CD14-positive monocyte (primary cell): ENCODE measurements at regions not wholly inside any gene's neighbourhood (a gene's known extent, or its start where the extent isn't known, plus 50 kb on each side); places are given as distances from the start of the nearest gene placed in this dataset.

Experiments
- DNase-seq, 3 donors: peaks; one replicate each; pipeline ENCODE4 v3.0.0-alpha.2; 2011 to 2022
- H2AFZ ChIP-seq: 2 replicates; pipeline ENCODE4 v1.6.0; 2012; ENCODE audit warnings: mild to moderate bottlenecking, low read depth, low read length, inconsistent platforms; ENCODE audit not compliant: insufficient read depth, poor library complexity, severe bottlenecking
- H3K27ac ChIP-seq, 2 donors: 1 replicate in 1 of 2; 2 replicates in 1 of 2; pipeline ENCODE4 v1.5.1; 2012 to 2013; ENCODE audit warnings: low read length in 2 of 2, control low read depth in 1 of 2, inconsistent platforms in 1 of 2, low read depth in 1 of 2, mild to moderate bottlenecking in 1 of 2
- H3K27me3 ChIP-seq, 2 donors: one replicate each; pipeline versions ENCODE4 v1.6.0 to v1.6.1; 2011 to 2013; ENCODE audit warnings: low read length in 2 of 2; ENCODE audit not compliant: control insufficient read depth in 2 of 2, insufficient read depth in 2 of 2
- H3K36me3 ChIP-seq, 2 donors: replicated peaks in 1 of 2; 1 replicate in 1 of 2; 2 replicates in 1 of 2; pipeline versions ENCODE4 v1.5.1 to v1.6.1; 2012 to 2013; ENCODE audit warnings: low read length in 2 of 2, control low read depth in 1 of 2, inconsistent platforms in 1 of 2, mild to moderate bottlenecking in 1 of 2; ENCODE audit not compliant: insufficient read depth in 2 of 2, control insufficient read depth in 1 of 2
- H3K4me1 ChIP-seq, 2 donors: 1 replicate in 1 of 2; 2 replicates in 1 of 2; pipeline versions ENCODE4 v1.5.1 to v1.6.1; 2012 to 2013; ENCODE audit warnings: low read length in 2 of 2, control low read depth in 1 of 2, inconsistent platforms in 1 of 2, mild to moderate bottlenecking in 1 of 2, moderate library complexity in 1 of 2; ENCODE audit not compliant: insufficient read depth in 2 of 2, control insufficient read depth in 1 of 2
- H3K4me2 ChIP-seq: replicated peaks from 2 replicates; pipeline ENCODE3; 2012; ENCODE audit warnings: low read length, moderate library complexity, mild to moderate bottlenecking; ENCODE audit not compliant: poor library complexity, severe bottlenecking; ENCODE audit errors: extremely low read depth
- H3K4me3 ChIP-seq, 3 experiments: fragments of 200-600 bp in 1 of 3; sonication (generic) in 1 of 3; replicated peaks in 1 of 3; 1 replicate in 2 of 3; 2 replicates in 1 of 3; pipeline ENCODE4 v1.5.1; 2011 to 2013; ENCODE audit warnings: low read length in 3 of 3, mild to moderate bottlenecking in 3 of 3, control low read depth in 2 of 3, low read depth in 2 of 3, inconsistent platforms in 1 of 3, moderate library complexity in 1 of 3
- H3K79me2 ChIP-seq: 2 replicates; pipeline ENCODE4 v1.6.0; 2012; ENCODE audit warnings: mild to moderate bottlenecking, control low read depth, inconsistent platforms, low read length, moderate library complexity; ENCODE audit not compliant: insufficient read depth
- H3K9ac ChIP-seq: 2 replicates; pipeline ENCODE4 v1.6.0; 2017; ENCODE audit warnings: low read length, mild to moderate bottlenecking; ENCODE audit not compliant: insufficient read depth, poor library complexity, severe bottlenecking
- H3K9me3 ChIP-seq, 2 donors: replicated peaks in 1 of 2; 1 replicate in 1 of 2; 2 replicates in 1 of 2; pipeline versions ENCODE4 v1.5.1 to v1.6.1; 2012 to 2013; ENCODE audit warnings: low read length in 2 of 2, control low read depth in 1 of 2; ENCODE audit not compliant: control insufficient read depth in 1 of 2, insufficient read depth in 1 of 2
- H4K20me1 ChIP-seq: 2 replicates; pipeline ENCODE4 v1.6.0; 2012; ENCODE audit warnings: mild to moderate bottlenecking, low read length, control low read depth, moderate library complexity; ENCODE audit not compliant: insufficient read depth
- H3K27ac Mint-ChIP-seq, 7 donors: one replicate each; pipeline ENCODE4 v1.8.0; 2020; ENCODE audit warnings: mild to moderate bottlenecking in 7 of 7, mixed read lengths in 7 of 7, moderate library complexity in 6 of 7, inconsistent platforms in 2 of 7
- H3K27me3 Mint-ChIP-seq, 3 donors: one replicate each; pipeline ENCODE4 v1.8.0; 2021 to 2022; ENCODE audit warnings: low read depth in 3 of 3, mild to moderate bottlenecking in 3 of 3, mixed read lengths in 3 of 3, moderate library complexity in 3 of 3, inconsistent platforms in 1 of 3
- H3K36me3 Mint-ChIP-seq, 2 donors: one replicate each; pipeline ENCODE4 v1.8.0; 2020; ENCODE audit warnings: mixed read lengths in 2 of 2, inconsistent platforms in 1 of 2, mild to moderate bottlenecking in 1 of 2
- H3K4me1 Mint-ChIP-seq: one replicate; pipeline ENCODE4 v1.8.0; 2020; ENCODE audit warnings: mild to moderate bottlenecking, mixed read lengths
- H3K4me3 Mint-ChIP-seq, 2 donors: one replicate each; pipeline ENCODE4 v1.8.0; 2020; ENCODE audit warnings: mild to moderate bottlenecking in 2 of 2, mixed read lengths in 2 of 2, moderate library complexity in 1 of 2
- H3K9me3 Mint-ChIP-seq, 7 donors: one replicate each; pipeline ENCODE4 v1.8.0; 2020 to 2022; ENCODE audit warnings: mixed read lengths in 7 of 7, mild to moderate bottlenecking in 6 of 7, moderate library complexity in 6 of 7, inconsistent platforms in 2 of 7
- CTCF ChIP-seq: fragments of 200-600 bp; IDR thresholded peaks from one replicate; pipeline ENCODE4 v1.8.0; 2022; ENCODE audit warnings: antibody characterized with exemption, mild to moderate bottlenecking
- WGBS: methylation state at CpG from one replicate; pipeline ENCODE4 v1.1.5; 2013; ENCODE audit warnings: missing lambda C conversion rate; ENCODE audit not compliant: insufficient coverage; 5-methylcytosine and 5-hydroxymethylcytosine counted together
- intact Hi-C, 2 donors: fragments of 100-400 bp; cut with micrococcal nuclease; formaldehyde crosslinking; loops; one replicate each; pipeline versions ENCODE4 v1.15.0 to v1.15.1; 2023

DNA sequence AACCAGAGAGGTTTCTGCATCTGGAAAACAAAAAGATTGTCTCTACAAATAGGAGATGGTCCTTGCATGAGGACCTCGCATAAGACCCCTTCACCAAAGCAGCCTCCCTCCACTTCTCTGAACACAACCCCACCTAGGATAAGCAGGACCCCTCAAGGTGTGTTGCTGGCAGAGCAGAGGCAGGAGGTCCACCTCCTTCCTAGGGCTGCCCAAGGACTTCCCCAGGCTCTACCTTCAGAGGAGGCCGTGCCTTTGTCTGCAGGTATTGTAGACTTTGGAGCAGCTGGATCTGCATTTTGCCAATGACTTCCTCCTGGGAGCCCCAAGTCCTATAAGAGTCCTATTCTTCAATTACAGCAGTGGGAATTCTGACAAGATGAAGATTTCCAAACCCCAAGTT lies 67.3 kb upstream of the TSPAN11 start:
- no peaks in the 10 kb centered on the region for H3K4me1 Mint-ChIP-seq
- Histone ChIP-seq H3K27ac (no peak overlapping the region), H4K20me1 (no peaks in the 10 kb centered on the region), H3K27me3 (no peaks in the 10 kb centered on the region), H3K36me3 (no peaks in the 10 kb centered on the region), H3K4me3 (no peak overlapping the region), H3K9me3 (no peaks in the 10 kb centered on the region), H3K79me2 (no peaks in the 10 kb centered on the region), H3K4me2 (no peak overlapping the region), H3K9ac (no peak overlapping the region), H3K4me1 (no peaks in the 10 kb centered on the region), H2AFZ (no peak overlapping the region)
- no peaks in the 10 kb centered on the region for H3K36me3 Mint-ChIP-seq
- DNase-seq, result no peak
- no CpG with 5 or more reads among the region's 2 CpGs for WGBS
- intact Hi-C loops, result no loop called here
- H3K4me3 Mint-ChIP-seq, result no peak overlapping the region
- H3K27me3 Mint-ChIP-seq, result peaks cover 0 to 10% (median 7%) of the 10 kb centered on the region in 3 donors
- H3K9me3 Mint-ChIP-seq, result no peaks in the 10 kb centered on the region
- no peak for TF ChIP-seq CTCF
- H3K27ac Mint-ChIP-seq, result no peak overlapping the region

DNA sequence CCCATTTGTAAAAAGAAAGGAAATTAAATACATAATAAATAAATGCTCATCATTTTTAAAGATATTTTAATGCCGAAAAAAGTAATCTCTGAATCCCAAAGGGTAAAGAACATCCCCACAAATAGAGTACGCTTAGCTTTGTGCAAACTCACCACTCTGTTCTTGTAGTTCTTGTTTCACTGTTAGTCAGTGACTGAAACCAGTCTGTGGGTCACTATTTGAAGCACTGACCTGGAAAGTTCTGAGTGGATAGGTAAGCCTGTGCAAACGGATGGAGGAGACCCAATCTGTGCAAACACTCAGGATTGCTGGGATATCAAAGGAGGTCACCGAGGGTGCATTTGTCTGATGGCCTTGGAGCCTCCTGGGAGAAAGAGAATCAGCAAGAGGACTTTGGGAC lies 68.1 kb upstream of the TSPAN11 start:
- no peak overlapping the region for H3K4me2 ChIP-seq
- Mint-ChIP-seq H3K27me3 (peaks cover 0 to 7% (median 7%) of the 10 kb centered on the region in 3 donors), H3K9me3 (no peaks in the 10 kb centered on the region), H3K36me3 (no peaks in the 10 kb centered on the region), H3K4me3 (no peak overlapping the region), H3K4me1 (no peaks in the 10 kb centered on the region), H3K27ac (no peak overlapping the region)
- TF ChIP-seq CTCF, result no peak
- H2AFZ ChIP-seq, result no peak overlapping the region
- H3K36me3 ChIP-seq, result no peaks in the 10 kb centered on the region
- H3K27me3 ChIP-seq, result no peaks in the 10 kb centered on the region
- no peak overlapping the region for H3K4me3 ChIP-seq
- H3K9ac ChIP-seq, result no peak overlapping the region
- no peaks in the 10 kb centered on the region for H3K4me1 ChIP-seq
- intact Hi-C loops, result no loop called here
- H4K20me1 ChIP-seq, result no peaks in the 10 kb centered on the region
- H3K27ac ChIP-seq, result no peak overlapping the region
- H3K9me3 ChIP-seq, result no peaks in the 10 kb centered on the region
- WGBS, result 67% methylated on average over 2 of the region's 4 CpGs
- H3K79me2 ChIP-seq, result no peaks in the 10 kb centered on the region
- DNase-seq, result no peak
